ENCODE measurements at regions not wholly inside any gene's neighbourhood (a gene's known extent, or its start where the extent isn't known, plus 50 kb on each side); places are given as distances from the start of the nearest gene placed in this dataset.

DNA sequence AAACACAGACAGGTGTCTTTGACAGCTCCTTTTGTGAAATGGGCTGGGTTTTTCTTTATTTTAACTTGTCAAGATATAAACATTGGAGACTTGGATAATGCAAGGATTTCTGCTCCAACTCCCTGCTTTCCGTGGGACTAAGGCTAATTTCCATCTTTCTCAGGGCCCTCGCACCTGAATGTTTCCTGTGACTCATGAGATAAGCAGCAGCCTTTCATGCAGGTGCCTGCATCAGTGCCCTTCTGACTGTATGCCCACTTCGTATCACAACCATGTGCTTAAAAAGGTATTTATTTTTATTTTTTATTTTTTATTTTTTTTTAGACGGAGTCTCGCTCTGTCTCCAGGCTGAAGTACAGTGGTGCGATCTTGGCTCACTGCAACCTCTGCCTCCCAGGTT is 736.1 kb downstream of the DOK5 start:
- TF ChIP-seq TARDBP (IDR thresholded peaks at IDR 0.05; ENCODE audit: borderline replicate concordance) (no peak), RFX5 (IDR thresholded peaks at IDR 0.05; ENCODE audit: low read depth, low read length) (no peak), YY1 (IDR thresholded peaks at IDR 0.05; ENCODE audit: low read depth, low read length) (no peak), MXI1 (IDR thresholded peaks at IDR 0.05; ENCODE audit: low read depth, low read length) (no peak), ZNF217 (IDR thresholded peaks at IDR 0.05) (no peak), ZNF24 (IDR thresholded peaks at IDR 0.05) (no peak), POLR2AphosphoS5 (IDR thresholded peaks at IDR 0.05; ENCODE audit: low read length) (no peak)
- TF ChIP-seq, protein P1, sequence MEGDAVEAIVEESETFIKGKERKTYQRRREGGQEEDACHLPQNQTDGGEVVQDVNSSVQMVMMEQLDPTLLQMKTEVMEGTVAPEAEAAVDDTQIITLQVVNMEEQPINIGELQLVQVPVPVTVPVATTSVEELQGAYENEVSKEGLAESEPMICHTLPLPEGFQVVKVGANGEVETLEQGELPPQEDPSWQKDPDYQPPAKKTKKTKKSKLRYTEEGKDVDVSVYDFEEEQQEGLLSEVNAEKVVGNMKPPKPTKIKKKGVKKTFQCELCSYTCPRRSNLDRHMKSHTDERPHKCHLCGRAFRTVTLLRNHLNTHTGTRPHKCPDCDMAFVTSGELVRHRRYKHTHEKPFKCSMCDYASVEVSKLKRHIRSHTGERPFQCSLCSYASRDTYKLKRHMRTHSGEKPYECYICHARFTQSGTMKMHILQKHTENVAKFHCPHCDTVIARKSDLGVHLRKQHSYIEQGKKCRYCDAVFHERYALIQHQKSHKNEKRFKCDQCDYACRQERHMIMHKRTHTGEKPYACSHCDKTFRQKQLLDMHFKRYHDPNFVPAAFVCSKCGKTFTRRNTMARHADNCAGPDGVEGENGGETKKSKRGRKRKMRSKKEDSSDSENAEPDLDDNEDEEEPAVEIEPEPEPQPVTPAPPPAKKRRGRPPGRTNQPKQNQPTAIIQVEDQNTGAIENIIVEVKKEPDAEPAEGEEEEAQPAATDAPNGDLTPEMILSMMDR (IDR thresholded peaks at IDR 0.05 in 2 of 3, conservative IDR thresholded peaks at IDR 0.05 in 1 of 3; ENCODE audit: control insufficient read depth in 2 of 3, extremely low read depth in 1 of 3, insufficient read depth in 1 of 3, low read depth in 3 of 3, low read length in 3 of 3), result no peak
- TF ChIP-seq, protein P2, sequence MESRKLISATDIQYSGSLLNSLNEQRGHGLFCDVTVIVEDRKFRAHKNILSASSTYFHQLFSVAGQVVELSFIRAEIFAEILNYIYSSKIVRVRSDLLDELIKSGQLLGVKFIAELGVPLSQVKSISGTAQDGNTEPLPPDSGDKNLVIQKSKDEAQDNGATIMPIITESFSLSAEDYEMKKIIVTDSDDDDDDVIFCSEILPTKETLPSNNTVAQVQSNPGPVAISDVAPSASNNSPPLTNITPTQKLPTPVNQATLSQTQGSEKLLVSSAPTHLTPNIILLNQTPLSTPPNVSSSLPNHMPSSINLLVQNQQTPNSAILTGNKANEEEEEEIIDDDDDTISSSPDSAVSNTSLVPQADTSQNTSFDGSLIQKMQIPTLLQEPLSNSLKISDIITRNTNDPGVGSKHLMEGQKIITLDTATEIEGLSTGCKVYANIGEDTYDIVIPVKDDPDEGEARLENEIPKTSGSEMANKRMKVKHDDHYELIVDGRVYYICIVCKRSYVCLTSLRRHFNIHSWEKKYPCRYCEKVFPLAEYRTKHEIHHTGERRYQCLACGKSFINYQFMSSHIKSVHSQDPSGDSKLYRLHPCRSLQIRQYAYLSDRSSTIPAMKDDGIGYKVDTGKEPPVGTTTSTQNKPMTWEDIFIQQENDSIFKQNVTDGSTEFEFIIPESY (IDR thresholded peaks at IDR 0.05), result no peak

Measured in GM12878 (cell line).